Epithelial cell of esophagus (primary cell): ENCODE measurements at regions not wholly inside any gene's neighbourhood (a gene's known extent, or its start where the extent isn't known, plus 50 kb on each side); places are given as distances from the start of the nearest gene placed in this dataset.

ENCODE experiments used
- DNase-seq: peaks from one replicate; pipeline ENCODE4 v3.0.0; 2010; ENCODE audit warnings: low read depth
- H3K4me3 ChIP-seq: 2 replicates; pipeline ENCODE4 v1.5.1; 2011; ENCODE audit warnings: mild to moderate bottlenecking, low read length, control low read depth
- TF ChIP-seq, protein P1 (sequence below): IDR thresholded peaks from 2 replicates; pipeline ENCODE4 v1.5.1; 2011; ENCODE audit warnings: low read depth, mild to moderate bottlenecking, low read length, control low read depth, inconsistent platforms; ENCODE audit not compliant: insufficient read depth; ENCODE audit errors: missing control alignments

DNA sequence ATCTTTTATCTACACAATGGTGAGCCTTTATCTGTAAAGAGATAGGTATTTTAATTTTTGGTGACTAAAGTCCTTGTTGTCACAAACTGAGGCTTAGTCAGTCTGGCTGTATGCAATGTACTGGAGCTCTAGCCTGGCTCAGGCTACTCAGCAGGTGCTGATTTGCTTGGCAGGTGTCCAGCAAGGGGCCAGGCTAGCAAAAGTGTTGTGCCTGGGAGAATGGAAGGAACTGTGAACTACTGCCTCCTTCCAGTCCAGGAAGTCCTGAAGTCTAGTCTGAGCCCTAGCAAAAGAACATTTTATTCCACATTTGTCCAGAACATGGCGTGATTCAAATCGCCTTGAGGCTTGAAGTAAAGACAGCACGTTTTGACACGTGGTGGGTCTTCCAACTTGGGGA is 260.5 kb downstream of the CCDC85A start:
- TF ChIP-seq, protein P1, sequence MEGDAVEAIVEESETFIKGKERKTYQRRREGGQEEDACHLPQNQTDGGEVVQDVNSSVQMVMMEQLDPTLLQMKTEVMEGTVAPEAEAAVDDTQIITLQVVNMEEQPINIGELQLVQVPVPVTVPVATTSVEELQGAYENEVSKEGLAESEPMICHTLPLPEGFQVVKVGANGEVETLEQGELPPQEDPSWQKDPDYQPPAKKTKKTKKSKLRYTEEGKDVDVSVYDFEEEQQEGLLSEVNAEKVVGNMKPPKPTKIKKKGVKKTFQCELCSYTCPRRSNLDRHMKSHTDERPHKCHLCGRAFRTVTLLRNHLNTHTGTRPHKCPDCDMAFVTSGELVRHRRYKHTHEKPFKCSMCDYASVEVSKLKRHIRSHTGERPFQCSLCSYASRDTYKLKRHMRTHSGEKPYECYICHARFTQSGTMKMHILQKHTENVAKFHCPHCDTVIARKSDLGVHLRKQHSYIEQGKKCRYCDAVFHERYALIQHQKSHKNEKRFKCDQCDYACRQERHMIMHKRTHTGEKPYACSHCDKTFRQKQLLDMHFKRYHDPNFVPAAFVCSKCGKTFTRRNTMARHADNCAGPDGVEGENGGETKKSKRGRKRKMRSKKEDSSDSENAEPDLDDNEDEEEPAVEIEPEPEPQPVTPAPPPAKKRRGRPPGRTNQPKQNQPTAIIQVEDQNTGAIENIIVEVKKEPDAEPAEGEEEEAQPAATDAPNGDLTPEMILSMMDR = no peak
- DNase-seq = peak; percentile 2
- H3K4me3 ChIP-seq = no peak overlapping the region

DNA sequence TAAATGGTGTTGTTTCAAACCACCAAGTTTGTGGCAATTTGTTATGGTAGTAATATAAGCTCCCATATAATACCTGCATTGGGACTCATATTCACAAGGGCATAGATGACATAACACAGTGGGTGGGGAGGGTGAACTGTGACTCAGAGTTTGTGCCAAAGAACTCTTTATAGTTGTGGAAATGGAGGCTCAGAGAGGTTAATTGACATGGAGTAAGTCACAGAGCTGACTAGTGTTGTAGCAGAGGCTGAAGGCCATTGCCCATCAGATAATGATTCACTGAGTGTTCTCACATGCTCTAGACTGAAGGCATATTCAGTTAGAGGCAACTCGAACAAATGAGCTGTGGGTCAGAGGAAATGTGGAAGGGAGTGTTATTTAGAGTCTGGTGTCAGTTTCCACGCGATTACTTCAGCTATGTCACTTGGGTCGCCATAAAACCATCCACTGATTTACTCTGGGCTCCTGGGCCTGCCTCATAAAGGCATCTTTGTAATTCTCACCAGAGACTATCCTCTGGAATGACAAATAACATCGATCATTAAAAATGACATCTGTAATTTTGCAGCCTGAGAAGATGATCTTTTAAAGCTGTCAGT is 264.7 kb downstream of the CCDC85A start:
- peak; percentile 31 for DNase-seq
- H3K4me3 ChIP-seq = no peak overlapping the region
- TF ChIP-seq, protein P1 = no peak

DNA sequence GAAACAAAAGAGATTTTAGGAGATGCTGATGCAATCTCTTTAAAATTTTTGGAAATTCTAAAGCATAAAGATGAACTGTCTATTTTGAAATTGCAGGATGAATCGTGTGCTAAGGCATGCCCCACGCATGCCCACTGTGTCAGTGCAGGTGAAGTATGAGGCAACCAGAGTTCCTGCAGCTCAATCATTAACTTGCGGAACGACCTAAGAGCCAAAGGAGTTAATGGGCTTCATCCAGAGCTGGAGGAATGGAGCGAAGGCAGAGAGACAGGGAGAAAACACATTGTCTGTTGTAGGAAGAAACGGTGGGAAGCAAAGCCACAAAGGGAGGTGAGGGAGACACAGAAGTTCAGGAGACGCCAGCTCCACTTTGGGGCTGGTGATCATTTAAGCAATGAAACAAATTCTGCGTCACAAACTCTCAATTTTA is 265.2 kb downstream of the CCDC85A start:
- TF ChIP-seq, protein P1 = no peak
- H3K4me3 ChIP-seq = no peak overlapping the region
- DNase-seq = peak; percentile 66

DNA sequence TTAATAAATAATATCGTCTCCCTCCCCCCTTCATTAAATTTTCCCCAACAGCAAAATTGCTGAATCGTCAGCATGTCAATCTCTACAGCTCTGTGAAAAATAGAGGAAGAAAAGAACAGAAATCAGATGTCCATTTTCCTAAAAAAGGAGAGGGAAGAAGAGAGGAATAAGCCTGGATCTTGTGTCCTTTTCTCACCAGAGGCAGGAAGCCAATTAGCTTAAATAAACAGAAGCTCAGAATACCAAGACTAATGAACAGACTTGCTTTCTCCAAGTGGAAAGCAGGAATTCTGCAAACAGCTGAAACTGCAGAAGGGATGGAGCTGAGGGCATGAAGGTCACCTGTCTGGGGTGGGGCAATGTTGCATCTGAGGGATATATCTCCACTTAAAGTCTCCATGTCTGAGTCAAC is 265.7 kb downstream of the CCDC85A start:
- no peak for DNase-seq
- TF ChIP-seq, protein P1 = no peak
- H3K4me3 ChIP-seq = no peak overlapping the region

DNA sequence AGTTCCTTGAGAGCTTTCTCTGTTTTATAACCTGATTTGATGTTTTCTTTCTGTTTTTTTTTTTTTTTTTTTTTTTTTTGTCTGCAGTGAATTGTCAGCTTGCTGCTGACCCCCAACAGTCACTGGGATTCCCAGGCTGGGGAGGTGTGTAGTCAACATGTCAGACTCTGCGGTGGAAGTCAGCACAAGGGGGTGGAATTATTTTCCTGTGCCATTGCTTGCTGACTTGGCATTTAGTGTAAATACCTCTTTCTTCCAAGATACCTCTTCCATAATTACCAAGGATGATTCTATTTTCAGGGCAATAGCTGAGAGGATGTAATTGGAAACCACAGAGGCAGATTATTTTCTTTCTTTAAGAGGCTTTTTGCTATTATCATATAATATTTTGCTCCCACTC is 266.3 kb downstream of the CCDC85A start:
- TF ChIP-seq, protein P1 = no peak
- no peak for DNase-seq
- no peak overlapping the region for H3K4me3 ChIP-seq

DNA sequence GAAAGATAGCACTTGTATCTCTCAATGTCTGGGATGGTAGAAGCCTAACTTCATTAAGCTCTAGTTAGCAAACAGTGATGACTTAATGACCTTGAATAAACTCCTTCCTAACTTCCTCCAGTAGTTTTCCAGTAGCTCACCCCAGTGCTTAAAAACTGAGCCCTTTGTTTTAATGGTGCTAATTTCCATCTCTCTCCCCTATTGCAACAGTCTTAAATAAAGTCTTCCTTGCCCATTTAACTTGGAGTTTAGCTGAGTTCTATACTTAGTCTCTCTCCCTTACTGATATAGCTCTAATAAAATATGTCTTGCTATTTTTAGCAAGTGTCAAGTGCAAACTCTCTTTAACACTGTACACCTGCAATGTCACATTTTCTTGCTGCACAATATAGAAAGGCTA is 267.0 kb downstream of the CCDC85A start:
- H3K4me3 ChIP-seq = no peak overlapping the region
- no peak for DNase-seq
- TF ChIP-seq, protein P1 = no peak

DNA sequence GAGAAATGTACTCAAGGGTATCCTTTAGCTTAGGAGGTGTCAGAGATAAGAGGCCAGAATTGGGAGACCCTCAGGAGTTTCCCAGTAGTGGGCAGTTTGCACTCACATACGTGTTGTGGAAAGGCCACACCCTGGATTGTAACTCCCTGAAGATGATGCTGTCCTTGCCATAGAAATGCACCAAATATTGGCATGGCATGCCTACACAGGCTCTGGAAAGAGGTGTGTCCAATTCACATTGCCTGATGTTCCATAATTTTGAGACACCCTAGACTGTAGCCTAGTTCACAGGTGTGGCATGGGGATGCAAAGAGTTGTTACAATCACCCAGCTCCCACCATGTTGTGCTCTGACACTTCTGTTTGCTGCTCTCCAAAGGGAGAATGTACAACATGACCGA is 271.9 kb downstream of the CCDC85A start:
- TF ChIP-seq, protein P1 = no peak
- no peak for DNase-seq
- no peak overlapping the region for H3K4me3 ChIP-seq
